ENCODE measurements at regions not wholly inside any gene's neighbourhood (a gene's known extent, or its start where the extent isn't known, plus 50 kb on each side); places are given as distances from the start of the nearest gene placed in this dataset.
A peak's percentile ranks its signal among the peaks of the same experiment; 100 is the strongest.

- no peaks in the 10 kb centered on the region for H3K9me2 ChIP-seq (replicated peaks; ENCODE audit: low read length)
- H4K20me1 ChIP-seq (ENCODE audit: low read length) = no peaks in the 10 kb centered on the region
- H3K9me3 ChIP-seq (ENCODE audit: low read length) = no peaks in the 10 kb centered on the region
- ATAC-seq = no peak
- no peak overlapping the region for H3K9ac ChIP-seq (ENCODE audit: low read length)
- H3K27ac ChIP-seq (ENCODE audit: low read length) = no peak overlapping the region
- no TSS peak for BruUV-seq (replicated peaks)
- H3K36me3 ChIP-seq (ENCODE audit: low read depth, low read length) = no peaks in the 10 kb centered on the region
- intact Hi-C loops (cut with micrococcal nuclease) = no loop called here
- H3K79me2 ChIP-seq (ENCODE audit: low read length) = no peaks in the 10 kb centered on the region
- H3F3A ChIP-seq (ENCODE audit: low read length, unreplicated experiment) = no peaks in the 10 kb centered on the region
- ChIA-PET POLR2A (ENCODE audit: unreplicated experiment) (interaction anchor here (0.7 kb wide), 1 partner anchor 50 kb away, joined by 3 read pairs; no protein-coding TSS in a partner anchor), CTCF (no interaction called here)
- peaks cover 63% of the 10 kb centered on the region for H3K27me3 ChIP-seq (ENCODE audit: low read length)
- no peak for DNase-seq
- TF ChIP-seq EZH2 (IDR thresholded peaks at IDR 0.05; ENCODE audit: low read length, unreplicated experiment) (no peak), EZH2phosphoT487 (IDR thresholded peaks at IDR 0.05; ENCODE audit: borderline replicate concordance, low read length) (no peak)
- TF ChIP-seq, protein P1, sequence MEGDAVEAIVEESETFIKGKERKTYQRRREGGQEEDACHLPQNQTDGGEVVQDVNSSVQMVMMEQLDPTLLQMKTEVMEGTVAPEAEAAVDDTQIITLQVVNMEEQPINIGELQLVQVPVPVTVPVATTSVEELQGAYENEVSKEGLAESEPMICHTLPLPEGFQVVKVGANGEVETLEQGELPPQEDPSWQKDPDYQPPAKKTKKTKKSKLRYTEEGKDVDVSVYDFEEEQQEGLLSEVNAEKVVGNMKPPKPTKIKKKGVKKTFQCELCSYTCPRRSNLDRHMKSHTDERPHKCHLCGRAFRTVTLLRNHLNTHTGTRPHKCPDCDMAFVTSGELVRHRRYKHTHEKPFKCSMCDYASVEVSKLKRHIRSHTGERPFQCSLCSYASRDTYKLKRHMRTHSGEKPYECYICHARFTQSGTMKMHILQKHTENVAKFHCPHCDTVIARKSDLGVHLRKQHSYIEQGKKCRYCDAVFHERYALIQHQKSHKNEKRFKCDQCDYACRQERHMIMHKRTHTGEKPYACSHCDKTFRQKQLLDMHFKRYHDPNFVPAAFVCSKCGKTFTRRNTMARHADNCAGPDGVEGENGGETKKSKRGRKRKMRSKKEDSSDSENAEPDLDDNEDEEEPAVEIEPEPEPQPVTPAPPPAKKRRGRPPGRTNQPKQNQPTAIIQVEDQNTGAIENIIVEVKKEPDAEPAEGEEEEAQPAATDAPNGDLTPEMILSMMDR (conservative IDR thresholded peaks at IDR 0.05; ENCODE audit: low read depth, low read length) = no peak
- no peaks in the 10 kb centered on the region for H3K4me1 ChIP-seq (ENCODE audit: insufficient read depth, low read length)
- H3K4me2 ChIP-seq (ENCODE audit: low read length) = no peak overlapping the region
- H2AFZ ChIP-seq (ENCODE audit: low read length) = no peak overlapping the region
- no peak overlapping the region for H3K4me3 ChIP-seq (ENCODE audit: low read length)
Observed at GRCh38 chr15:98596885-98597392, 51.4 kb upstream of the IGF1R start.

GRCh38 chr15:98597666-98598065 is 50.7 kb upstream of the IGF1R start:
- no TSS peak for BruUV-seq (replicated peaks)
- H3K4me1 ChIP-seq (ENCODE audit: insufficient read depth, low read length) = no peaks in the 10 kb centered on the region
- H3K4me3 ChIP-seq (ENCODE audit: low read length) = no peak overlapping the region
- H3K27ac ChIP-seq (ENCODE audit: low read length) = no peak overlapping the region
- ChIA-PET POLR2A (ENCODE audit: unreplicated experiment) (no interaction called here), CTCF (no interaction called here)
- peaks cover 57% of the 10 kb centered on the region for H3K27me3 ChIP-seq (ENCODE audit: low read length)
- no peaks in the 10 kb centered on the region for H3K79me2 ChIP-seq (ENCODE audit: low read length)
- no peak overlapping the region for H2AFZ ChIP-seq (ENCODE audit: low read length)
- no peaks in the 10 kb centered on the region for H4K20me1 ChIP-seq (ENCODE audit: low read length)
- H3K9ac ChIP-seq (ENCODE audit: low read length) = no peak overlapping the region
- DNase-seq (peak; percentile 32), ATAC-seq (no peak)
- no peak overlapping the region for H3K4me2 ChIP-seq (ENCODE audit: low read length)
- H3F3A ChIP-seq (ENCODE audit: low read length, unreplicated experiment) = no peaks in the 10 kb centered on the region
- H3K36me3 ChIP-seq (ENCODE audit: low read depth, low read length) = no peaks in the 10 kb centered on the region
- TF ChIP-seq EZH2 (IDR thresholded peaks at IDR 0.05; ENCODE audit: low read length, unreplicated experiment) (no peak), EZH2phosphoT487 (IDR thresholded peaks at IDR 0.05; ENCODE audit: borderline replicate concordance, low read length) (no peak)
- TF ChIP-seq, protein P1 (conservative IDR thresholded peaks at IDR 0.05; ENCODE audit: low read depth, low read length) = no peak
- H3K9me3 ChIP-seq (ENCODE audit: low read length) = no peaks in the 10 kb centered on the region
- H3K9me2 ChIP-seq (replicated peaks; ENCODE audit: low read length) = no peaks in the 10 kb centered on the region
- intact Hi-C loops (cut with micrococcal nuclease) = no loop called here
